Activated T-helper 1 cell treated with Interleukin-2 at 50 U/mL for 16 hours (primary cell): ENCODE measurements at regions not wholly inside any gene's neighbourhood (a gene's known extent, or its start where the extent isn't known, plus 50 kb on each side); places are given as distances from the start of the nearest gene placed in this dataset.
"Not testable (repeated sequence)": the region's sequence is repeated elsewhere in the genome, so short reads cannot be mapped to it uniquely, and the experiment has no call there.

Experiments used
- DNase-seq: peaks from one replicate; pipeline ENCODE4 v3.0.0-alpha.2; 2020; ENCODE audit warnings: low read depth

- no peak for DNase-seq
Observed at GRCh38 chr12:131362291-131363211, 348.3 kb upstream of the SFSWAP start.

DNA sequence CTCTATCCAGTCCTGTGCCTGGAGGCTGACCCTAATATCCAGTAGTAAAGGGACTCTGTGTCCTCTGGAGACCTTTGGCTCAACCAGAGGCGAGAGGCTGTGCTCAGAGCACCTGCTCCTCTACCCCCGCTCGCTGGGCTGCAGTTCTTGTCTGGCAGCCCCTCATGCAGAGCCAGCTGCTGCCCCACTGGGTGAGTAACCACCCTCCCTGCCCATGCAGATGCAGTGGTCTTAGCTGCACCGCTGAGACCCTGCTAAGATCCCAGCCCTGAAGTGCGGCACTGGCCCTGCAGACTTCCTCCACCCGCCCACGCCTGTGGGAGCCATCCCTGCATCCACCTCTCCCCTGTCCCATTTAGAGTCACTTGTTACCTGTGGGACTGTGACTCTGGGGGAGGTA lies 347.5 kb upstream of the SFSWAP start:
- no peak for DNase-seq

DNA sequence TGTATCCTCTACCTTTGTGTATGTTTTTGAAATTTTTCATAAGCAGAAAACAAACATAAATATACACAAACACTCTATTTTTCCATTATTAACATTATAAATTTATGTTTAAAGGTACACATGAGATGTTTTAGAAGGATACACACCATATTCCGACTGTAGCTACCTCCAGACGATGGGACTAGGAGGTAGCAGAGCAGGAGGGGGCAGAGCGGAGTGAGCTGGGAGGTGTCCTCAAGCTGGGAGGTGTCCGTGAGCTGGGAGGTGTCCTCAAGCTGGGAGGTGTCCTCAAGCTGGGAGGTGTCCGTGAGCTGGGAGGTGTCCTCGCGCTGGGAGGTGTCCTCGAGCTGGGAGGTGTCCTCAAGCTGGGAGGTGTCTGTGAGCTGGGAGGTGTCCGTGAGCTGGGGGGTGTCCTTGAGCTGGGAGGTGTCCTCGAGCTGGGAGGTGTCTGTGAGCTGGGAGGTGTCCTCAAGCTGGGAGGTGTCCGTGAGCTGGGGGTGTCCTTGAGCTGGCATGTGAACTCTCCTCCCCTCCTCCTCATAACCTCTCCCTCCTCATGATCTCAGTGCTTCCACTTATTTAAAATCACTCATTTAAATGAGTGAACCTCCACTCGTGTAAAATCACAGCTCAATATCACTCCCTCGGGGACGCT lies 346.9 kb upstream of the SFSWAP start:
- no peak for DNase-seq

GRCh38 chr12:131364903-131365820 lies 345.7 kb upstream of the SFSWAP start:
- DNase-seq, result no peak

GRCh38 chr12:131365821-131366260 lies 345.0 kb upstream of the SFSWAP start:
- no peak for DNase-seq

- no peak for DNase-seq
Observed at GRCh38 chr12:131366261-131366871, 344.5 kb upstream of the SFSWAP start.

GRCh38 chr12:131367067-131367982 lies 343.6 kb upstream of the SFSWAP start:
- DNase-seq, result not testable (repeated sequence)

DNA sequence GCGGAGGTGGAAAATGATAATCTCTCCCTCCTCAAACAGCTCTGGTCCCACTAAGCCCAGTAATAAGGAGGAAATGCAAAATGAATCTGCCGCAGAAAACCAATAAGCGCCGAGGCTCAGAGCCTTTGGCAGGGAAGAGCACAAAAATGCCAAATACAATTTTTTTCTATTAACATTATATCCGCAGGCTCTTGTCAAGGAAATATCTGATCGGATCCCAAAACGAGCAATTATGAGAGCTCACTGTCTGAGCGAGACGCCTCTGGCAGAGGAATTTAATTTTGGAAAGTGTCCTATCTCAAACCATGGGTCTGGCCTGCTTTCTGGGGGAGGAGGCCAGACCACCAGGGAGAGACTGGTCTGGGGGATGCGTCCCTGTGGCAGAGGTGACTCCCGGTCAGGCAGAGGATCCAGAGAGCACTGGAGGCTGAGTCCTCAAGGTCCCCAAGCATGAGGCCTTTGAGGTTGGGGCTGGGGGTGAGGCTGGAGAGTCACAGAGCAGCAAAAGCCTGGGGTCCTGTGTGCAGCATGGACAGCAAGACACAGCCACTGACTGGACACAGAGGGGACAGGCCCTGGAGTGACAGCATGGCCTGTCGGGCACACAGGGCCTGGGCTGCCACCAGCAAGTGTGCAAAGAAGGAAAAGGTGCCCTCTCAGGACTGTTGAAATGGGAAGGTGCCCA lies 342.8 kb upstream of the SFSWAP start:
- no peak for DNase-seq

- no peak for DNase-seq
Observed at GRCh38 chr12:131368668-131369071, 342.2 kb upstream of the SFSWAP start.

- DNase-seq, result no peak
Observed at GRCh38 chr12:131369094-131369845, 341.6 kb upstream of the SFSWAP start.

- no peak for DNase-seq
Observed at GRCh38 chr12:131370321-131370720, 340.6 kb upstream of the SFSWAP start.

DNA sequence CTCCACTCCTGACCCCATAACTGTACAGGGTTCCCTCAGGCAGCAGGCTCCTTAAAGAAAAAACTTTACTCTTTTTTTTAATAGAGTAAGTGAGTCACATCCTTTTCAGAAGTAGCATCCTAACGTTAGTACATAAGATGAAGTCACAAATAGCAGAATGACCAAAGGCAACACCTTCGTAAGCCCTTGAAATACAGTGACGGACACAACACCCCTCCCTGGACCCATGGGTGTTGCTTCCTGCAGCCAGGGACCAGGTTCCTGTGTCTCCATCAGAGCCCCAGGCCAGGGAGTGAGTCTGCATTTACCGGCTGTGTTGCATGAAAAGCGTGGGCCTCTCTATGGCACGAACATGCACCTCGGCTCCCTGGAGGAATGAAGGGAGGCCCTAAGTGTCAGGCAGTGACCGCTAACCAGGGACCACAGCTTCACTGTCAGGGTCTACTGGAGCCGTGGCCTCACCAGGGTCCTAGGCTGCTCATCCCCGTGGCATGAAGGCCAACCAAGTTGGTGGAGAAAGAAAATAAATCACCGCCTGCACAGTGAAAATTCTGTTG lies 340.0 kb upstream of the SFSWAP start:
- no peak for DNase-seq

DNA sequence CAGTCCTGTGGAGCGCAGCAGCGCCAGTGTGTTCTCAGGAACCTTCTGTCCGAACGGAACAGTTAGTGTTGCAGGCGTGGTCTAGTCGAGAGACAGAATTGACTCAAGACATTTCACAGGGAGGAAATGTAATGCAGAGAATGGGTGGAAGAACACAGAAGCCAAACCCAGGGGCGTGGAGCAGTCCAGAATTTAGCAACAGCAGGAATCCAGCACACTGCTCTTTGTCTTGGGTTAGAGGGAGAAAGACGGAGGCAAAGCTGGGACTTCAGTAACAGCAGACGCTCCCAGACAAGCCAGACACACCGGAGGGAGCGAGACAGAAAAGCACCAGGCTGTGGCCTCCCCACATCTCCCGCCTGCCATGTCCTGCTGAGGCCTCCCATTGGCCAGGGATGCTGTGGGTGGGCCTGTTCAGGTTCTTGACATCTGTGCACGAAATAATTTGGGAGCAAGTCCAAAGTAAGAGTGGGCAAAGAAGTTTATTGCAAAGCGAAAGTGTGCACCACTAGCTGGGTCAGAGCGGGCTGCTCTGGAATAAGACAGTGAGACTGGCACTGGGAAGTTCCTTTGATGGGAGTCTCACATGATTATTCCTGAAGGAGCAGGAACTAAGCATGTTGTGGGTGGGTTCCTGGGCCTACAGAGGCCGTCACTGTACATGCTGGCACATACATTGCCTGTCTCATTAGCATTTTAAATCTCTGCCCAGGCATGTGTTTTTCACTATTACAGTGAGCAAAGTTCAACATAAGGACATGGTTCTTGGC lies 339.3 kb upstream of the SFSWAP start:
- DNase-seq, result no peak

DNA sequence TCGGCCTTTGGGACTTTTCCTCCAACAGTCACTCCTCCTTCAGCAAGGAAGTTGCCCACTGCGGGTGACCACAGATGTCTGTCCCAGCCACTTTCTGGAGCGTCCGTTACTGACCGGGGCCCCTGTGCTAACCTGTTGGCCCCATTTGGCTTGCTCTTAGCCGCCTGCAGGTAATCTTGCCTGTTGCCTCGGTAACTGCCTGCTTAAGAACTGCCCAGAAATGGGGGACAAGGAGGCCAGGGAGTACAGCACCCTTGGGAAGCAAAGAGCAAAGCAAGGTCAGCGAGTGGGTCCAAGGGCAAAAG lies 338.8 kb upstream of the SFSWAP start:
- no peak for DNase-seq

DNA sequence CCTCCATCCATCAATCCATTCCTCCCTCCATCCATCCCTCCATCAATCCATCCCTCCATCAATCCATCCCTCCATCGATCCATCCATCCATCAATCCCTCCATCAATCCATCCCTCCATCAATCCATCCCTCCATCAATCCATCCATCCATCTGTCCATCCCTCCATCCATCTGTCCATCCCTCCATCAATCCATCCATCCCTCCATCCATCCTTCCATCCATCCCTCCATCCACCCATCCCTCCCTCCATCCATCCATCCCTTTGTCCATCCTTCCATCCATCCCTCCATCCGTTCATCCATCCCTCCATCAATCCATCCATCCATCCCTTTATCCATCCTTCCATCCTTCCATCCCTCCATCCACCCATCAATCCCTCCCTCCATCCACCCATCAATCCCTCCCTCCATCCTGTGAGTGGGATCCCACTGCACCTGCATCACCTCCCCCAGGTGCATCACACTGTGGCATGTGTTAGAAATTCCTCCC lies 338.1 kb upstream of the SFSWAP start:
- DNase-seq, result no peak

DNA sequence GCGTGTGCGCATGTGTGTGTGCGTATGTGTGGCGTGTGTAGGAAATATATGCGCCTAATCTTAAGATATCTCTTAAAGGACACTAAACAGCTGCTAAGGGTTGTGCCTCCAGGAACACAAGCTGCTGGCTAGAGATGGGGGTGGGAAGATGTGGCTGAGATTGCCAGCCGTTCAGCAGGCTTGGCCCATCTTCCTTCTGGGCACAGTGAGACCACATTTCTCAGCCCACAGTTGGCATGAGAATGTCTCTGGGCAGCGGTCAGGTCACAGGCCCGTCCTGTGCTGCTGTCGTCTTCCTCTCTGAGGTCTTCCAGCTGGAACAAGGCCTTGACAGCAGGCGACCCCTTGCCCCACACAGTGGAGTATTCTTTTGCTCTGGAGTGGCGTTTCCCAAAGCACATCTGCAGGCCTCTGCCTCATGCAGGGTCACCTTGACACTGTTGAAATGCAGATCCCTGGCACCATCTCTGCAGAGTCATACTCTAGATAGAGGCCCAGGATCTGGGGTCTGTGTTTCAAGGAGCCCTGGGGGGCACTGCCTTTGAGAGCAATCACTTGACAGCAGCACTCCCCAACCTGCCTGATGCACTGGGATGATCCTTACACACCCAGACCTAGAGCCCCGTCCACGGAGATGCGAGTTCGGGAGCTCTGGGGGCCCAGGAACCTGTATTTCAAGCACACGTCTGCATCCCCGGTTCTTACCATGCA lies 335.5 kb upstream of the SFSWAP start:
- DNase-seq, result no peak

DNA sequence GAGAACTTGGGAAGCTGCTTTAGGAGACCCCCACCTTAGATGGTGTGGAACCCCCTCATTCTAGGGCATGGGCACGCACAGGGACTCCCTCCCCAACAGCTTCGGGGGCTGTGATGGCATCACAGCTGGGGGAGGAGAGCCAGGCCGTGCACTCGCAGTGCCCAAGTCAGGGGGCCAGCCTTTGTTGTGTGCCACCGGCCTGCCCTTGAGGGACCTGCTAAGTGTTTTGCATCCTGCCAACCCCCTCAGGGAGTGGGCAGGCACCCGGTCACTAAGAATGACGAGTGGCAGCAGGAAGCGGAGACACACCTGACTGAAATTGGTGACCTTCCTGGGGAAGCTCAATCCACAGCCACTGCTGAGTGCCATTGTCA lies 334.9 kb upstream of the SFSWAP start:
- no peak for DNase-seq
